NCI-H82 (cell line): ENCODE measurements at regions not wholly inside any gene's neighbourhood (a gene's known extent, or its start where the extent isn't known, plus 50 kb on each side); places are given as distances from the start of the nearest gene placed in this dataset.

ENCODE experiments used
- DNase-seq: peaks from one replicate; lab custom pipeline; 2025; lab: John Stamatoyannopoulos, UW

DNA sequence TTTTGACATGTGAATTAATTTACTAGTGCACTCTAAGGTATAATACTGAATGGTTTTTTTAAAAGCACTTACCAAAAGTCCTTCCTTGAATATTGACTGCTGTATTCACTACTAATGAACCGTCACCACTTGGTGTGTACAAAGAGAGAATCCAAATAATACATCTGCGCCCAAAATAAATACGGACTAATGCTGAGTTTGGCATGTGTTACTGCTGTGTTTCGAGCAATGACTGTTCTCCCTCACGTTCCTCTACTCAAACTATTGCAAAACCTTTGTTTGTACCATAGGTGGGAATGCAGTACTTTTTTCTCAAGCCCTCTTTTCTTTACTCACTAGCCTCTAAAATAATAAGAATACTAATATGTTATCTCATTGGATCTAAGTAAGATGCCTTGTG, 305.5 kb downstream of the QKI start:
- DNase-seq: no peak

DNA sequence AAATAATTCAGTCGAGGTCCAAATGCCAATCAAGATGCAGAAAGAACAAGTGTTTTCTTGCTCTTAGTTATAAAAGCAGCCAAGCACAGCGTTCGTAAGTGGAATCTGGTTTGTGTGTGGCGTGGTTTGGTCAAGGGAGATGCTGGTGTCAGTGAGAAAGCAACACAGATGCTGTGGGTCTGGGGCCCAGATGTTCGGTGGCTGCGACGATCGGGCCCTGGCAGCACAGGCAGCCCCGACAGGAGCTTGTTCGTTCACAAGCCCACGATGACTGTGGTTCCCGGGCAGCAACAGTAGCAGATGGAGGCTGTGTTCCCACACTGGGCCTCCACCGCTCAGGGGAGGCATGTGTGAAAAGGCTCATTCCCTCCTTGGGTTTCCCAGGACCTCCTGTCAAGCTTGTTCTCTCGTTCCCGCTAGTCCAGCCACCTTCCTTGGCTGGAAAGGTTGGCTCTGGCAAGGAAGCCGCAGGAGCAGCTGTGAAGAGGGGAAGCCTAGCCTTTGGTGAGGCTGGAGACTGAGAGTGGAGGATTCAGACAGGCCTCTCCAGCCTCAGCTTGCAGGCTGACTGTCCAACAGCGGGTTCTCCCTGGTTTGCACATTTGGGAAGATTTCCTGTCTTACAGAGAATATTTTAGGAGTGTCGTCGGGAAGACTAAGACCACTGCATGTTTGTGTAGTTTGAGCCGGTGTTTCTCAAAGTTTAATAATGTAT, 304.7 kb downstream of the QKI start:
- DNase-seq: no peak

DNA sequence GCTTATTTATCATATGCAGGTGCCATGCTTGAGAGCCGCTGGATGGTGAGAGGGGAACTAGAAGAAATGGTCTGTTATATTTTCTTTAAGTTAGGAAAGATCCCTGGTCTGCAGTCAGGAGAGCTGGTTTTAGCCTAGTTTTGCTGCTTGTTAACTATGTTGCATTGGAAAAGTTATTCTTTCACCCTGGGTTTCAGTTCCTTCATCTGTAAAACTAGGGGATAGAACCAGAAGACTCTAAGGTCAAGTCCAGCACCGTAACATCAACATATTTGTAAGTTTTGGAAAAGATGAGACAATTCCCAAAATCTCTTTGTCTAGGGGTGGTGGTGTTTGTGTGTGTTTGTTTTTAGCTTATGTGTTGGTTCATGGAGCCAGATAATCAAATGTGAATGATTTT, 304.0 kb downstream of the QKI start:
- DNase-seq: no peak

DNA sequence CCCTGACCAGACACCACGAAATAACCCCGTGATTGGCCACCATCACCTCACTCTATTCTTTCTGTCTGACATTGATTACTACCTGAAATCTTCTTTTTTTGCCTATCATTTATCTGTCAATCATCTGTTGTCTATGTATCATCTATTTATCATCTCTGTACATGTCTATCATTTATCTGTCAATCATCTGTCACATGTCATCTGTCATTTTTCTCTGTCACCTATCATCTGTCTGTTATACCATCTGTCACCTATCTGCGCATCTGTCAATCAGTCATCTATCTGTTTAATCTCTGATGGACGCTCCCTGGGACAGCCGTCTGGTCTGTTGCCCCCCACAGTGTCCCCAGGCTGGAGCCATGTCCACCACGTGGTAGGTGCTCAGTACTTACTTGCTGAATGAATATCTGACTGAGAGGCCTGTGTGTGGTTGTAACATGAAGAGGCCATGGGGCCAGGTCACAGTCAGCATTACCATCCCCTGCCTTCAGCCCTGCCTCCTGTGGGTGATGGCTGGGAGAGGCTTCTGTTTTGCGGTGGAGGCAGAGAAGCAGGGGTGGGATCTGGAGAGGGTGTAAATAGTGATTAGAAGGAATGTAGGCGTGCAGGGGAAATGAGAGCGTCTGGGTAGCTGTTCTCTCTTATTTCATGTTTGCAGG, 302.7 kb downstream of the QKI start:
- peak; percentile 12 for DNase-seq

DNA sequence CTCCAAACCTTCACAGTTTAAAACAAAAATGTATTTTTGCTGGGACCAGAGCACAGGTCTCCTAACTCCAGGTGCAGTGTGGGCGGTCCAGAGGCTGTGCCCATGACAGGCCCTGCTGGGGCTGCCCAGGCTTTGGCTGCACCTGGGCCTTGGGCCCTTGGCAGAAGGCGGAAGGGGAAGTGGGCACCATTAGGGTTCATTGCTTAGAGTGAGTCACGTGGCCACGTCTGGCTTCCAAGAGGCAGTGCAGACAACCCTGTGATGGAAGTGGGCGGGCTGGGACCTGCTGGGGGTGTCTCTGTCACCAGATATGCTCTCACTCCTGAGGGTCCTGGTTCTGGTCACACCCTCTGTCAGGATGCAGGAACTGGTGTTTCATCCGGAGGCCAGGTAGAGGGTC, 302.2 kb downstream of the QKI start:
- no peak for DNase-seq

DNA sequence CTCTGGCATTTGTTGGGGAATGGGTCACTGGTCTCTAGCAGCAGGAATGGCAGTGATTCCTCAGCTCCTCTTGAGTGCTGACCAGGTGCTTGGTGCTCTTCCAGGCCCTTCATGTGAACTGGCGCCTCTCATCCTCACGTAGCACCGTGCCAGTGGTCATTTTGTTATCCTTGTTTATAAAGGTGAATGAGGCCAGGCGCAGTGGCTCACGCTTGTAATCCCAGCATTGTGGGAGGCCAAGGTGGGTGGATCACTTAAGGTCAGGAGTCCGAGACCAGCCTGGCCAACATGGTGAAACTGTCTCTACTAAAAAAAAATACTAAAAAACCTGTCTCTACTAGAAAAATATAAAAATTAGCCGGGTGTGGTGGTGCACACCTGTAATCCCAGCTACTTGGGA, 301.3 kb downstream of the QKI start:
- no peak for DNase-seq

DNA sequence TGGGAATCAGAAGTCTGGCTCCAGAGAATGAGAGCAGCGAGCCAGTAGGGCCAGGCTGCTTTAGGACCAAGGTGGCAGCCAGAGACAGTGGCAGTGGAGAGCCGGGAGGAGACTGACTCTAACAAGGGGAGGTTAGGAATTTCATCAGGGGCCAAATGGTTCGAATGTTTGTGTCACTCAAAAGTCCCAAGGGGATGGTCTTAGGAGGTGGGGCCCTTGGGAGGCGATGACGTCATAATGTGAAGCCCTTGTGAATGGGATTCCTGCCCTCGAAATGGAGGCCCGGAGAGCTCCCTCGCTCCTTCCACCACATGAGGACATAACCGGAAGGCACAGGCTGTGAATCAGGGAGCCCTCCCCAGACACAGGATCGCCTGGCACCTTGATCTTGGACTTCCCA, 299.7 kb downstream of the QKI start:
- DNase-seq: no peak

DNA sequence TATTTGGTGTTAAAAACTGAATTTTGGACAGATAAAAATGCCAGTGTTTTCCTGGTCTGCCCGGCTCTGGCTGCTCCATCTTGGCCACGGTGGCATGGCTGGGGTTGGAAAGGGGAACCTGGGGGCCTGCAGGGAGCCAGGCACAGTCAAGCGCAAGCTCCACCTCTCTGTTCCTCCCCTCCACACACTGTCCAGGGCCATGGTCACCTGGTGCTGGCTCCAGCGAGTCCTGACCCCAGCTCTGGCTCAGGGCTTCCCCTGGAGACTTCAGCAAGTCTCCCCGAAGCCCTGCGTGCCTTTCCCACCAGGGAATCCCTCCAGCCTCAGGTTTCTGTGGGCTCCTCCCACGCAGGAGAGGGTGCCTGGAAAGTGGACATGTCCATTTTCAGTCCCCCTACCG, 298.5 kb downstream of the QKI start:
- no peak for DNase-seq

DNA sequence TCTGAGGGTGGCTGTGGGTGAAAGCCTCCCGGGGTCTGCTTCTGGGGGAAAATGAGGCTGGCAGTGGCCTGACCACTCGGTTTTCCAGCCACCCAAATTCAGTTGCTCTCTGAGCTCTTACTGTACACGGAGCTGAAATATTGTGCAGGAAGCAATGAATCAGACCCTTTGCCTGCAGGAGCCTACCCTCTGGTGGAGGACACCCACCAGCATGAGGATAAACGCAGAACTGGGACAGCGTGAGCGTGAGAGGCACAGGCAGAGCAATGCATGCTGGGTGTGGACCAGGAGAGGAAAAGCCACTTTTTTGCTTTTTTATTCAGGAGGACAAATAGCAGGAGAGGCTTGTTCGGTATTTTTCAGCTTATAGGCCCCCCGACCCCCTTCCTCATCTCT, 298.0 kb downstream of the QKI start:
- DNase-seq: no peak

DNA sequence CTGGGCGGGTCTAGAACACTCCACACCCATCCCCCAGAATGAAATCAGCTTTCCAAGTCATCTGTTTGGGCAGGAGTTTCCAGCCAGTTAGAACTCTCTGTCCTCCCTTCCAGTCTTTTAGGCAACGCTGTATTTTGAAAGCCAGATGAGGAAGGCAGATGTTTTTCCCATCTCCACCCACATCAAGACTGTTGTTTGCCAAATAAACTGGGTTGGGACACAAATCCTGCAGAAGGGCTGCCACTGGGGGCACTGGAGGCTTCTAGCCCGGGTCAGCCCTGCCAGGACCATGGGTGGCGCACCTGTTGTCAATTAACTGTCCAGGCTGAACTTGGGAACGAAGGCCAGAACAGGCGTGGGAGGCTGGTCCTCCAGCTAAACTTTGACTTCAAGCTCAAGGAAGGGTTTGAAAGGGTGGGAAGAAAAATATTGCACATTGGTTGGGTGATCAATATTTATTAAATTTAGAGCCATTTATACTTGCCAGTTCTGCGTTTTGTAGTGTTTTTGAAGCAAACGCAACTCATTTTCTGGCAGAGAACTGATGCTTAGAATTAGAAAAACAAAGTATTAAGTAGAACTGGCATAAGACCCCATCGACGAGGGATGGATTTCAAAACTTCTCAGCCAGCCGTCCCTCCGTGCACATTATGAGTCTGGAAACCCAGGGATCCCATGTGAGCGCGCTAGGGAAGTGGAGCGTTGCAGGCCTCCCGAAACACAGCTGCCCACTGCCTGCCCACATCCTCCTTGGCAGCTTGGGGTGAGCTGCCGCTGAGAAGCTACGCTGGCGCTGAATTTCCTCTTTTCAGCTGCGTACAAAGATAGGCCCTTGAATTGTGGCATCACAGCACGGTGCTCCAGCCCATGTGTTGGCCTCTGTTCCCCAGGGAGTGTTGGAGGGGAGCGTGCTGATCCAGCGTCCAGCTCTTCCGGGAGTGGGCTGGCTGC, 297.4 kb downstream of the QKI start:
- no peak for DNase-seq

DNA sequence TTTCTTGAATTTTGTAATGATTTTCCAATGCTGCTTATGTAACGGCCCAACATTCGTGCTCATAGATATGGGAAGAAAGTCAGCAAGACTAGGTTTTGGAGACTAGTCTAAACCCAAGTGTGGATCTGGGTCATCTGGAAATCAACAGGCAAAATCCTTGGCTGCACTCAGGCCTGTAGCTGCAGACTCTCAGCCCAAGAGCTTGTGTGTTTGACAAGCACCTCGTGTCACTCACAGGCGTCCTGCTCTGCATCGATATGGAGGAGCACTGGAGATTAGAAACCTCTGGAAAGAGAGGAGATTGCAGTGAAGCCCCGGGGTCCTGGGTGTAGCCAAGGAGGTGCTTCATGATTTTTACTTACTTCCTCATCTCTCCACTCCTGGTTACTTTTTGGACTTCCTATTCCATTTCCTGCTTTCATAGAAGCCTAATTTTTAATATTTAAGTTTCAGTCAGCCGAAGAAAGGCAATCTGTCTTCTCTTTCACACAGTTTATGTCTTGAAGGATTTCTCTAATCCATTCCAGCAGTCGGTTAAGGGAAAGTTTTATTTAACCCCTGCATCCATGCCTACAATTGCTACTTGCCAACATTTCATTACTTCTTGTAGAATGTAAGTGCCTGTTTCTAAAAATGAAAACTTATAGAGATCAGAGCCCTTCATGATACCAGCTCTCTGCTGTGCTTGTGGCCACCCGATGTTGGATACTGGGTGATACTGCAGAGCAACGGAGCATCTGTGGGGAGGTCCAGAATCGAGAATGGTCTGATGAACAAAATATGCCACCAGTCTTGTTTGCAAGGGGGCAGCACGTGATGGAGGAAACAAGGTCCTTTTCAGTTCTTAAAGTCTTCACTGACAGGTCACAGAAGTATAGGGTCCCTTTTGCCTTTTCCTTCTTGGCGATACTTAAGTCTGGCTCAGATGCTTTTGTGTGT, 296.3 kb downstream of the QKI start:
- DNase-seq: no peak

DNA sequence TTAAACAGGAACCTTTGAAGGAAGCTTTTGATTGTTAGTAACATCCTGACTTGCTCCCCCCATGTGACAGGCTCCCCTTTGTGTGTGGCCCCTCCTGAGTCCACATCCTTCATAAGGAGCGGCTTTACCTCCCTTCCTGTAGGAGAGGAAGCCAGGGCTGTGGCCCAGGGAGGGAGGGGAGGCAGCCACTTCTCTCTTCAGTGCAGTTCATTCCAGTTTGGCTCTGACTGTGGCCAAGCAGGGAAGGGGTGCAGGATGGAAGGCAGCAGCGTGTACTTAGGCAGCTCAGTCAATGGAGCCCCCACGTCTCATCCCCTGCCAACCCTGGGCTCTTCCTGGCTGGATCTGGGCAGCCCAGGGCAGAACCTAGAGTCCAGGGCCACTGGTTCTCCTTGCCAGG, 295.2 kb downstream of the QKI start:
- DNase-seq: no peak

DNA sequence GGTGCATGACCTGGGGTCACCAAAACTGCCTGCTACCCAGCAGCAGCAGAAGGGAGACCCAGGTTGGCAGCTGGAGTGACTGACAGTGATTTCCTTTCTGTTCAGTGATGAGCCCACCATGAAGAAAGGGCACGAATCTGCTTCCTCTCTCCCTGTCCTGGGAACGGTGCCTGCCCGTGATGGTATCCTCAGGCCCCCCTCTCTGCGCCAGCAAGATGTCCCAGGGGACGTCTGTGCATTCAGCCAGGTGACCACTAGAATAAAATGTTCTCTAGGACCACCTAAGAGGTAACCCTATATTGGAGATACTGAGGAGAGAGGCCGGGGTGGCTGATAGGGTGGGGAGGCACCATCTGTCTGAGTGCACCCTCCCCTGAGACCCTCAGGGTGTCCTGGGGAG, 294.7 kb downstream of the QKI start:
- no peak for DNase-seq

DNA sequence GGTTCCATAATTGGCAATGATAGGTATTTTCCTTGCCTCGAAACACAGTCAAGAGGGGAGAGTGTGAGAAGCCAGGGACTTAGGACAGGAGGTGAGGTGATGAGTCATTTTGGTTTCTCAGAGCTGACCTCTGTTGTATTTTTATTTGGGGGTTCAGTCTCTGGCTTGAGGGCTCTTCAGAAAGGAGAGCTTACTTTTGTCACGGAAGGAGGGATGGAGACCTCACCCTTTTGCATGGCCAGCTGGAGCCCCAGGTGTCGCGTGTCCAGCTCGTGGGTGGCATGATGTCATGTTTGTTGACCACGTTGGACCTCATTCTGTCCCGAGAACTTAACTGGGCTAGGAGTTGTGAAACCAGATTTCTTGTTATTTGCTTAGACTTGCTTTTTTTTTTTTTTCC, 293.9 kb downstream of the QKI start:
- DNase-seq: no peak

DNA sequence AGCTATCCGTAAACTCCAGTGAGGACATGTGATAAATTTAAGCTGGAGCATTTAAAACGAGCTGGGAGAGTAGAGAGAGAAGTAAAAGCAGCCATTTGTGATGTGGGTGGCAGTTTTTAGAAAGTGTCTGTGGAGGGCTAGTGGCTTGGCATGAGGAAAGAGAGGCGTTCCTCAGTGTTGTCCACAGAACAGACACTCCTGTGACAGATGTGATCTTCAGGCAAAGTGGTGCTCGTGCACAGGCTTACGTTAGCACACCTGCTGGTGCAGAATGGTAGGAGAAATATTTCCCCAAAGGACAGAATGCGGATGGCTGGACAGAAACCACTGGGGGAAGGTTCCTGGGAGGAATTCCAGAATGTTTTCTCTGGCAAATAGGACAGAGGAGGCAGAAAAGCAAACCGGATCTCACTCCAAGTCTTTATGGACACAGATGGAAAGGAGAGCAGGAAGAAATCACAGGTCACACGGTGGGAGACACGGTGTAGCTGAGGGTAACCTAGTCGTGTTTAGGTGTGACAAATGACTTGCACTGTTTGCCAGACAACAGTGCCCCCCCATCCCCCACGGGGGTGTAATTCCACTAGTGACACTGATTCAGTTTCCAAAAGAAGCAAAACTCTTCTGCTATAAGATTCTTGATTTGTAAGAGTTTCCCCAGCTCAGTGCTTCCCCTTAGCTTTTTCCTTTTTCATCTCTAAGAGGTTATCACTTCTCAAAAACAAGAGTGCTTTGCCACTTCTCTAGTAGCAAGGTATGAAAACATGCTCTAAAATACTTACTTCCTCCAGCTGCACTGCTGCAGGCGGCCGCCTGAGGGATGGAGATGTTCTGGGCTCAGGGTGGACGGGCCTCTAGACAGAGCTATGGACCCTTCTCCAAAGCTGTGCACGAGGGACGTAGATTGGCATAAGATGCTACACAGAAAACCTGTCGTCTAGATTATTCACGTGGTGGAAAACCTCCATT, 293.2 kb downstream of the QKI start:
- DNase-seq: peak; percentile 60

DNA sequence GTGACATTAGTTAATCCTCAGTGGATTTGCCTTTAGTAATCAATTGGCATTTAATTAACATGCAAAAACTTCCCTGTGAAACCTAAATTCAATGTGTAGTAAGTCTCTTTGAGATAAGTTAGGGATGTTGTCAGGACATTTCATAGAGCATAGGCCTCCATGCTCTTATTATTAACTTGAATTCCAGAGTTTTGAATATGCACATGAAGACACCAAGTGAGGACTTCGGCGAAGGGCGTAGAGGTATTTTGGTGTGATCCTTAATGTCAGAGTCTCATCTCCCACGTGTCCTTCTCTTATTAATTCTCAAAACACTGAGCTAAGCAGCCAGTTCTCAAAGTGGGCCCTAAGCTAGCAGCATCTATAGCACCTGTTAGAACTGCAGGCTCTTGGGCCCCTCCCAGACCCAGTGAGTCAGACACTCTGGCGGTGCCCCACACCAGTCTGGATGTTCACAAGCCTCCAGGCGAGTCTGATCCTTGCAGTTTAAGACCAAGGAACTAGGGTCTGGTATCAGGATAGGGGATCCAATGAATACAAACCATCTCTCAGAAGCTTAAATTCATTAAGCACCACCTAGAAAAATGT, 292.1 kb downstream of the QKI start:
- peak; percentile 15 for DNase-seq

DNA sequence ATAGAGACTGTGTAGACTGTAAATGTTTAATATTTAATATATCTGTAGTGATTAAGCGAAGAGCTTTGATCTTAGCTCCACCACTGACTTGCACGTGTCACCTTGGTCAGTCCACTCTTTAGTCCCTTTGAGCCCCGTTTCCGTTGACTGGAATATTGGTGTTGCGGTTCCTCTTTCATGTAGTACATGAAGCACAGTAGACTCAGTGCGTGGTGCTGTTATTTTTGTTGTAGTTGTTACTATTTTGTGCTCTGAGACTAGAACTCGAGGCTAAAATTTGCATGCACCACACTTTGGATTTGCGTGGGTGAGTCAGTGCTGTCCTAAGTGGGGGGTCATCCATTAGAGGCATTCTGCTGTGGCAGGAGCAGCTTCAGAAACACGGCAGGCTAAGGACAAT, 291.4 kb downstream of the QKI start:
- no peak for DNase-seq

DNA sequence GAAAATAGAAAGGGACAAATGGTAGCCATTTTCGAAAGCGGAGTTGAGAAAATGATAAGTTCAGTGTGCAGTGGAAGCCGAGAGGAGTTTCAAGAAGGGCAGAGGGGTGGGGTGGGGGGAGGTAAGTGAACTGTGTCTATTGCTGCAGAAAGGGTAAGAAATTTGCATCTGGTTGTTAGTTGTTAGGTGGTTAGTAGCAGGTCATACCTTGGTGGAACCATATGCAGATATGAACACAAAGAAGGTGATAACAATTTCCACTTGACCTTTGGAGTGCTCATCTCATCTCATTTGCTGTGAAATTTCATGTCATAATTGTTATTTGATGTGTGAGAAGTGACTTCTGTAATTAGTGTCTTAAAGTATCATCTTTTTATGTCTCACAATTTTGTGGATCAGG, 288.2 kb downstream of the QKI start:
- DNase-seq: no peak

DNA sequence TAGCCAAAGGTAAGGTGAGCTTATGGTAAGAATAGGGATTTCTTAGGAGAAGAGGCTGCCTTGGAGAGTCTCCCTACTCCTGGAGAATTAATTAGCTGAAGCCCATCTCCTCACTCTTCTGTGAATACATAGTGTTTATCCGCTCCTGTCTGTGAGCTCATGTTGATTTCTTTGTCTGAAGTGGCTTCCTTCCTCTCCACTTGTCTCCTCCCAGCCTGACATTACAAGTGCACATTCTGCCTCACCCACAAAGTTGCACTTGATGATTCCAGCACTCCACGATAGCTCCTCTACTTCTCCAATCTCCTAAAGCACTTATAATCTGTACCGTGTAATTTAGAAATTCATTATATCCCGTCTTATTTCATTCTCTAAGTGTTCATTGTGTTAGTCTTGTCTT, 287.2 kb downstream of the QKI start:
- no peak for DNase-seq

DNA sequence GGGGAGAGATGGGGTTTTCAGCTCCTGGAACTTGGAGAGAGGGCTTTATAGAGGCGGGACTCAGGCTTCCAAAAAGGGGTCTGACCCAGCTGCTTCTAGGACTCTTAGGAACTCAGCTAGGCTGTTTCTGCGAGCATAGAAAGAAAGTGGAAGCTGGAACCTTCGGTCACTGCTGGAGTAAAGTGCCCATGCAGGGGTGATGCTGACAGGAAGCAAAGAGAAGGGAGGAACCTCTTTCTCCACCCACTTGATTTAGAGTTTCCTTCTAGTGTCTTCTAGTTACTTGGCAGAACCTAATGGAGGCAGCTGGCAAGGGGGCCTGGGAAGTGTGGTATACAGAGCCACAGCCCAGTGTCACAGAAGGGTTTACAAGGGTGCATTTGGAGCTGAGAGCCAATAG, 283.6 kb downstream of the QKI start:
- no peak for DNase-seq
